Esophagus squamous epithelium (tissue), 4 donors: ENCODE measurements at regions not wholly inside any gene's neighbourhood (a gene's known extent, or its start where the extent isn't known, plus 50 kb on each side); places are given as distances from the start of the nearest gene placed in this dataset.

ENCODE experiments used
- CTCF ChIP-seq, 6 experiments: fragments of 450-650 bp in 4 of 6; fragments of 200-600 bp in 2 of 6; sonication (generic) in 2 of 6; IDR thresholded peaks; one replicate each; pipeline ENCODE4 v1.5.1; 2016 to 2019; ENCODE audit warnings: antibody characterized with exemption in 6 of 6, mild to moderate bottlenecking in 4 of 6, moderate library complexity in 4 of 6
- POLR2A ChIP-seq, 4 donors: fragments of 450-650 bp; IDR thresholded peaks; one replicate each; pipeline ENCODE4 v1.6.1; 2017; ENCODE audit warnings: antibody characterized with exemption in 4 of 4, mild to moderate bottlenecking in 4 of 4, moderate library complexity in 3 of 4

GRCh38 chr16:82396509-82396908 is 226.5 kb upstream of the MPHOSPH6 start:
- no peak for TF ChIP-seq CTCF (IDR thresholded peaks at IDR 0.05)
- no peak for TF ChIP-seq POLR2A (IDR thresholded peaks at IDR 0.05)
